ENCODE measurements at regions not wholly inside any gene's neighbourhood (a gene's known extent, or its start where the extent isn't known, plus 50 kb on each side); places are given as distances from the start of the nearest gene placed in this dataset.

DNA sequence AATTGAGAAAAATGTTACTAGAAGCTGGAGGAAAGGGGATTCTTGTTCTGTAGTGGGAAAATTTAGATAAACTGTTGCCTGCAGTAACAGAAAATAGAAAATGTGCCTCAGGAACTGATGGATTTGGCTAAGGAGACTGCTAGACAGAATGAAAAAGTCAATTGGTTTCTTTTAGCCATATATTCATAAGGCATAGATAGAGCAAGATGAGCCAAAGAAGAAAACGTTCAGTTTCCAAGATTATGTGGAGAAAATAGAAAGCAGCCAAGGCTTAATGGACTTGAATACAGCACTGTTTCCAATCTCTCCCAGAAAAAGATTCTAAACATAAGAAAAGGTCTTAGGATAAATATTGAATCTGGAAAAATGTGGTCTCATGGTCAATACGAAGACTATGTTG is 115.1 kb upstream of the TCF21 start:
- no peak for TF ChIP-seq EZH2 (IDR thresholded peaks at IDR 0.05; ENCODE audit: borderline replicate concordance, low read depth, low read length, poor library complexity, severe bottlenecking)
- TF ChIP-seq, protein P1, sequence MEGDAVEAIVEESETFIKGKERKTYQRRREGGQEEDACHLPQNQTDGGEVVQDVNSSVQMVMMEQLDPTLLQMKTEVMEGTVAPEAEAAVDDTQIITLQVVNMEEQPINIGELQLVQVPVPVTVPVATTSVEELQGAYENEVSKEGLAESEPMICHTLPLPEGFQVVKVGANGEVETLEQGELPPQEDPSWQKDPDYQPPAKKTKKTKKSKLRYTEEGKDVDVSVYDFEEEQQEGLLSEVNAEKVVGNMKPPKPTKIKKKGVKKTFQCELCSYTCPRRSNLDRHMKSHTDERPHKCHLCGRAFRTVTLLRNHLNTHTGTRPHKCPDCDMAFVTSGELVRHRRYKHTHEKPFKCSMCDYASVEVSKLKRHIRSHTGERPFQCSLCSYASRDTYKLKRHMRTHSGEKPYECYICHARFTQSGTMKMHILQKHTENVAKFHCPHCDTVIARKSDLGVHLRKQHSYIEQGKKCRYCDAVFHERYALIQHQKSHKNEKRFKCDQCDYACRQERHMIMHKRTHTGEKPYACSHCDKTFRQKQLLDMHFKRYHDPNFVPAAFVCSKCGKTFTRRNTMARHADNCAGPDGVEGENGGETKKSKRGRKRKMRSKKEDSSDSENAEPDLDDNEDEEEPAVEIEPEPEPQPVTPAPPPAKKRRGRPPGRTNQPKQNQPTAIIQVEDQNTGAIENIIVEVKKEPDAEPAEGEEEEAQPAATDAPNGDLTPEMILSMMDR (conservative IDR thresholded peaks at IDR 0.05; ENCODE audit: low read depth, low read length): no peak
